GM21447 (cell line): ENCODE measurements at regions not wholly inside any gene's neighbourhood (a gene's known extent, or its start where the extent isn't known, plus 50 kb on each side); places are given as distances from the start of the nearest gene placed in this dataset.

ENCODE experiments used
- ATAC-seq: cut with Tn5 transposase; IDR thresholded peaks from one replicate; pipeline ENCODE4 v1.9.1; 2021; ENCODE audit not compliant: unreplicated experiment

DNA sequence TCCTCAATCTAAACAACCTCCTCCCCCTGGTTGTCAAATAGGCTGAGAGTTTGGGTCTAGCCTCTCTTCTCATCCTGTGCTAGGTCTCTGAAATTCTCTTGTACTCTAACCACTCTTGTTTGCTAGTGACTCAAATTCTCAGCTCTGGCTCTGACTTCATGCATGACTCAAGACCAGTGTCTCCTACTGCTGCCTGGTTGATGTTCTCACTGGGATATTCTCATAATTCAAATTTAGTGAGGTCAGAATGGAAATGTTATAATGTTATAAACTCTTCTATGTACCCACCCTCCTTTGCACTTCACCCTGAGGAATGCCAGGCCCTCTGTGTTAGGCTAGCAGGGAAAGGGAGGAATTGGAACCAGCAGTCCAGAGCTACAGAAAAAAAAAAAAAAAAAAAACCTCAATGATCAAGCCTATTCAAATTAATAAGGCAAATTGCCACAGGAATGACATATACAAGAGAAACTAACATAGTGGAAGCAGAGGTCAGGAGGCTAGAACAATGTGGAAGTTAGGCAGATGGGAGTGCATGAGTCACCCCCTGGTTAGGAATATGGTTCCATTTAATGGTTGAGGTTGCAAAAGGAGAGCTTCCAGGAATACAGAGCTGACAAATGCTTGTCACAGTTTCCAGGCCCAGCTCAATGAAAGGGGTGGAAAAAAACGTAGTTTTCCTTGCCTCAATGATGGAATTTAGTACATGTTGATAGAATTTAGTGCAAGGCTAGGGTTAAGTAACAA, 459.5 kb downstream of the RMST start:
- no peak for ATAC-seq

DNA sequence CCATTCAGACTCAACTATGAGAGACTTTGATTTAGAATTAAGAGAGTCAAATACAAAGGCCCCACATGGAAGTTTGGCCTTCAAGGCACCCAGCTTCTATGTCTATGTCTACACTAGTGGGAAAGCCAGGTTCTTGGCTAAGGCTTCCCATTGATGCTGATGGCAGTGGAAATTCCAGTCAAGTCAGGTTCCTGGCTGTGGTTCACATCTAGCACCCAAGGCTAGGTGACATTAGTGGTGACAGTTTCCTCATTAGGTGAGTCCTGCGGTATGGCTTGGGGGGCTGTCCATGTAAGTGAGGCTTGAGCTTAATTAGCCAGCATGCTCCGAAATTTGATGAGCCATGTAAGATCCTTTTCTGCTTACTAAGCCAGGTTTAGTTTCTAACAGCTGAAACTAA, 460.9 kb downstream of the RMST start:
- no peak for ATAC-seq

DNA sequence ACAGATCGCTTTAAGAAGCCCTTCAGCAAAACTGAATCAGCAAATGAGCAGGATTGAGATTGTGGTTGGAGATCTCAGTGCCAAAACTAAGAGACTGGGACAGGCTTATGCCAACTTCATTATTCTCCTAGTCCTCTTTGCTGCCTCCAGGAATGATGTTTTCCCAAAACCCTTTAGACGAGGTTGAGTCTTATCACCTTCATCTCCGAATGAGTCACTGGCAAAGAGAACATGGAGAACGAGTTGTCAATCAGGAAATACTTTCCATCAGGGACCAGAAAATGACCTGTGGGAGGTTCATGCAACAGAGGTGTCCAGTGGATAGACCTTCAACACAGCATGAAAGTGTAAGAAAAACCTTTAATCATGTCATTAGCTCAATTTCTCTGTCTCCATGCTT, 461.5 kb downstream of the RMST start:
- ATAC-seq: no peak

DNA sequence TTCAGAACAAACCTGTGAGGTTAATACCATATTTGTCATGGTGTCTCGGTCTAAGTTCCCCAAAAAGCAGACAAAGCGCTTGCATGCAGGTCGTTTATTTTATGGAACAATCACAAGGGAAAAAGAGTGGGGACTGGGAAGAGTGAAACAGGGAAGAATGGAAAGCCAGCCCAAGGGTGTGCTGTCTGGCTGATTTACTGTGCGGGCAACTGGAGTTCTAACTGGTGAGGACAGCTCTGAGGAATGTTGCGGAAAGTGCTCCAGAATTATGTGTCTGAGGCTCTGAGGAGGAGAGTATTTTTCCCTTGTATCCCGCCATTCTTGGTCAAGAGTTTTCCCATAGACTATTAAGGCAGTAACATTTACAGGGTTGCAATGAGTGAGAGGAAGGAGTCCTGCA, 465.4 kb downstream of the RMST start:
- no peak for ATAC-seq

DNA sequence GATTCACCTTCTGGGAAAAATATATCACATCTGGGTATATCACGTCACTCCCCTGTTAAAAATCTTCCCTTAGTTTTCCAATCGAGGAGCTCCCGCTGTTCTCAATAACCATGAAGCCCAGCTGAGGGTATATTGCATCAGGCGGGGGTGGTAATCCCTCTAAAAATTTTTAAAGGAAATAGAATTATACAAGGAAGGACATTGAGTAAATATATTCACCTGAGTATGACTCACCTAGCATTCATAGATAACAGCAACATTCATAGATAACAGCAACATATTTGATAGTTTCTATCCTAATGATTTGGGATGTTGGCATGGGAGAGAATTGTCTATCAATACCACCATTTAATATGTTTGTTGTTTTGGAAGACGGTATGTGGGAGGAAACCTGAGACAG, 473.6 kb downstream of the RMST start:
- ATAC-seq: no peak

DNA sequence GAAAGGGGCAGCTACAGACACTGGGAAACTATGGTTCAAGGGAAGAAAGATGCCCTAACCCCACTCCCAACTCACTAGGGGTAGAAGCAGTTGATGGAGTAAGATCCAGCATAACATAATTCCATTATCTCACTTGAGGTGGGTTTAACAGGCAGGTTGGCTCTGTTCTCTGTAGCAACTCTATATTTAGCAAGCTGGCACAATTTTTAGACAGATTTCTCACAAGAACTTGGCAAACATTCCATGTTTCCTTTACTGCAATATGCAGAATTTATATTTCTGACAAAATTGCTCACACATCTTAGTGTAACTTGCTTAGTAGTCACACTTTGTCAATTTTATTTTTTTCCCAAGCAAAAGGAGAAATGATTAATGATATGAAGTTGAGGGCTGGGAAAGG, 475.4 kb downstream of the RMST start:
- no peak for ATAC-seq

DNA sequence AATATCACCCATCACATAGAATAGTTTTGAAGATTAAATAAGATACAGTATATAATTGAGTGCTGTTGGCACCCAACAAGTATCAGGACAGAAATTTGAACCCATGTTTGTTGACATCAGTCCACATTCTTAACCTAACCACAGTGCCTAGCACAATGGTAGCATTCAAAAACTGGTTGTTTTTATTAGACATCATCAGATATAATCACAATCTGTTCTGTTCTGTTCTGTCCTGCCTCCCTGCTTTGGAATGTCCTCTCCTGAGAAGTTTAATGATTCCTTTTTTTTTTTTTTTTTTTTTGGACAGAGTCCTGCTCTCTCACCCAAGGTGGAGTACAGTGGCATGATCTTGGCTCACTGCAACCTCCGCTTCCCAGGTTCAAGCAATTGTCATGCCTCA, 476.6 kb downstream of the RMST start:
- ATAC-seq: no peak

DNA sequence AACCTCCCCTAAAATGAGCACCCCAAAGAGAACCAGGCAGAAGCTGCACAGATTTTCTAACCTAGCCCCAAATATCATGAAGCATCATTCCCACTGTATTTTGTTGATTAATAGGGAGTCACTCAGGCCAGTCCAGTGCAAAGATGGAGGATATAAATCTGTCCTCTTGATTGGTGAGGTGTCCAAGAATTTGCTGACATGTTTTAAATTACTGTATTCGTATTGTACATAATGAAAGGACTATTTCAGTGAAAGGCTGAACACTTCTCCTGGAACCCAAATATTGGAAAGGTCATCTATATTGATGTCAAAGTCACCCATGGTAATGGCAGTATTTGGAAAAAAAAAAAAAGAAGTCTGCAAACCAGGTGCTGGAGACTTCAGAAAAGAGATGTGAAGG, 477.5 kb downstream of the RMST start:
- ATAC-seq: no peak

DNA sequence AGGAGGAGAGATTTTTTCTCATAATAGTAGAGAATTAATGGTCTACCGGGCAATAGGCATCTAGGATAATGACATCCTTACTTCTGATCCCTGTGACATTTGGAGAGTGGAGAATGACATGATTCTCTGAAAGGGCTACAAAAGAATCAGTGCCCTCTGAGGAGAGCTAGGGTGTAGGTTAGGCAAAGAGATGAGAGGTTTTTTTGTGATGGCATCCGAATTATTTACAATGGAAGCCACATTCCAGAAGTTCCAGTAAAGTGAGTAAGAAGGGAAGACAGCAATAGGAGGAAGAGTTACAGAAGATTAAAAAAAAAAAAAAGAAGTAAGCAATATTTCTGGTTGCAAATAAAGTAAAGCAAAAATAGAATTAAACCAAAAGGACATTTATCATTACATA, 478.0 kb downstream of the RMST start:
- no peak for ATAC-seq

DNA sequence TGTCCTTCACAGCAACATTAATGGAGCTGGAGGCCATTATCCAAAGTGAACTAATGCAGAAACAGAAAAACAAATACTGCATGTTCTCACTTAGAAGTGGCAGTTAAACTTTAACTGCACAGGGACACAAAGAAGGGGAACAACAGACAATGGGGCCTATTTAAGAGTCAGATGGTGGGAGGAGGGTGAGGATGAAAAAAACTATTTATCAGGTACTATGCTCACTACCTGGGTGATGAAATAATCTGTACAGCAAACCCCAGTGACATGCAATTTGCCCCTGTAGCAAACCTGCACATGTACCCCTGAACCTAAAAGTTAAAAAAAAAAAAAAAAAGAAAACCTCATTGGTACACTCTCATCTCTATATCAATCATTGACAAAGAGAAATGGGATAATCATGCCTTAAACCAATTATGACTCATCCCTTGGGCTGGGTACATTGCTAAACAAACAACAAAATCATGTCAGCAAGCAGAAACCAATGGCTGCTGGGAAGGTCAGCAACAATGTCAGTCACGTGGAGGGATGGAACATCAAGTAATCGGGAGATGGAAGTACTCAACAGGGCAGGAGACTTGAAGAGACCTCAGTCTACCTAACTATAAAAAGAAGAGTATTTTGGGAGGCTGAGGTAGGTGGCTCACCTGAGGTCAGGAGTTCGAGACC, 479.2 kb downstream of the RMST start:
- no peak for ATAC-seq

DNA sequence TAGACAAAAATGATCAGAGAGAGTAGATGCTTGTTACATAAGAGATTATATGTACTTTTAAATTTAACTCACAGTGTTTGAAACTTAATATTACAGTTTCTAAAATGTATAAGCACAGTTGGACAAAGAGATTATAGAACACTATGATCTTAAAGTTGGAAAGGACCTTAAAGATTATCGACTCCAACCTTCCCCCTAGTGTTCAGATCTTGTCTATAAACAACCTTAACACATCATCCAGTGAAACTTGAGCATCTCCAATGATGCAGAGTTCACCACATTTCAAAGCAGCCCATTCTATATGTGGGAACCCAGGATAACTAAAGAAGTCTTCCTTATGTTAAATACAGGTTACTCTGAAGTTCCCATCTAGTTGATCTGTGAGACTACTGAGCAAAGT, 480.8 kb downstream of the RMST start:
- no peak for ATAC-seq

DNA sequence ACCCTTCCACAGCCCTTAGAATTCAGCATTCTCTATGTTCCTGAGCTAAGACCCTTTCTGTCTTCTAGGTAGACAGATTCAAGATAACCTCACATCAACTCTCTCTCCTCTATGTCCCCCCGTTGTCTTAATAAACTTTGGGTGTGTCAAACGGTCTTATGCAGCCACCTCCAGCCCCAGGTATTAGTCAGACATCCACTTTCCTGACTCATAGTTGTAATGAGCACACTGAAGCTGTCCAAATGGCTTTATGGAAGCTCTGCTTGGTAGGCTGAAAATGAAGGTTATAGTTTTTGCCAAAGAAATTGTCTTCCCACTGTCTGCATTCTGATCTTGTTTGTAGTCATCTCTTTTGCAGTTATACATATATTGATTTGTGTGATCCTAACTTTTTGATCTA, 482.0 kb downstream of the RMST start:
- no peak for ATAC-seq

DNA sequence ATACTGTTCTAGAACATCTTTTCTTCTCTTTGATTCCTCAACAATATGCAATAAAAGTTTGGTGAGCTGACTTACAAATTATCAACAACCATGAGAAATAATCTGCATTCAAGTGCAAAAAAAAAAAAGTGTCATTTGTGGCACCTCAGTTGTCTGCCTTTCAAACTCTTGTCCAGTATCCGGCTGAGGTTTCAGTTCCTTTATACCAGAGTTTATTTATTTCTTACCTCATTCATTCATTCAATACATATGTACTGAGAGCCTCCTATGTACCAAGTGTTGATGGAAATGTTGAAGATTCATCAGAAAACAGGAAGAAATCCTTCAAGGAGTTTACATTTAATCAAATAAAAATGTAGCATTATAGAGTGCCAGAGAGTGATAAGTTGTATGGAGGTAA, 484.1 kb downstream of the RMST start:
- ATAC-seq: no peak

DNA sequence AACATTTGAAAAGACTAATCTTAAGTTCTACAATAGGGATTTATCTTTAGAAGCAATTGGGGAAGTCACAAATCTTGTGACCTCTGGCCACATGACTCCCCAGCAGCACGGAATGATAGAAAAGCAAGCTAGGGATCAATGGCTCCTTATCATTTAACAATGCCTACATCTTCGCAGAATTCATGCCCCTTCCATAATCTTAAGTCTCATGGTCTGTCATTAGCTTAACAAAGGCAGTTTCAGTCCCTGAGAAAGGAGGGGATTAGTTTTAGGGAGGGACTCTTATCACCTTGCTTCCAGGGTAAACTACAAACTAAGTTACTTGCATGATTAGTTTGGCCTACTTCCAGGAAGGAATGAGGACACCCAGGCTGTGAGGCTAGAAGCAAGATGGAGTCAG, 486.0 kb downstream of the RMST start:
- no peak for ATAC-seq

DNA sequence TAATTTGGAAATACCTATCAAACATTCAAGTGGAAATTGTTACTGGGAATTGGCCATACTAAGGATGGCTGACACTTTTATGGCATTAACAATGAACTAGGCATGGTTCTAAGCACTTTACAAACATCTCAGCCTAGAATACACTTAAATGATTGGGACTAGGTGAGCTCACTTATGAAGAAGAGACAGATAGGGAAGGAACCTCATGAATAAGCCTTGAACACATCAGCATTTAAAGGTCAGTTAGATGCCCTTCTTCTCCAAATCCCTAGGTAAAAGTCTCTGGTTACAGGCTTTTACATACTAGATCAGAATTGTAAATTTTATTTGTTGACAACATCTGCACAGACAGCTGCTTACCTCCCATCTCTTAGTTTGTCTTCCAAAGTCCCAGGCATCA, 488.6 kb downstream of the RMST start:
- no peak for ATAC-seq

DNA sequence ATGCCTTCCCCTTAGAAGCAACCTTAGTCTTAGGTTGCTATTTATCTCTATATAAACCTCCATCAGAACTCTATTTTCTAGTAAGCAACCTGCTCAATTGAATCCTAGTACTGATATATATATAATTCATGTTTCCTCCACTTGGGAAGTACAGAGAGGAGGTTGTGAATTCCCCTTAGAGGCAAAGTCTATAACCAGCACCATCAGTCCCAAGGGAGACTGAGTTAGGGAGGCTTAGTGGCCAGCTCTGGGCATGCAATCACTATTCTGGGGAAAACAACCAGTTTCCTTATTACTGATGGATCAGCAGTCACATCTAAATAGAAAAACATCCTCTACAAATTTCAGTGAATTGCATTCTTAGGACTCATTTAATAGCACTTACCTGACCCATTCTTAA, 489.1 kb downstream of the RMST start:
- ATAC-seq: no peak

DNA sequence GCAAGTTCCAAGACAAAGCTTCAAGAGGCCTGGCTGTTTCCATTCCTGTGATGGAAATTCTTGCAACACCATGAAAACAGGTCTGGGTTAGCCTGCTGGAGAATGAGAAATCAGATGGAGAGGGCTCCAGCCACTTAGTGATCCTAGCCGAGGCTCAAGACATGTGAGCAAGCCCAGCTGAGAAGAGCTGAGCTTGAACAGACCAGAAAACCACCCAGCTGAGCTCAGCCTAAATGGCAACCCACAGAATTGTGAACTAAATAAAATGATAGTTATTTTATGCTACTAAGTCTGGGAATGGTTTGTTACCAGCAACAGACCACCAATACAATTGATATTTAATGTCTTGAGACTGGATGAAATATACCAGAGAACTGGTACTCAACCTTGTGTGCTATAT, 494.5 kb downstream of the RMST start:
- no peak for ATAC-seq

DNA sequence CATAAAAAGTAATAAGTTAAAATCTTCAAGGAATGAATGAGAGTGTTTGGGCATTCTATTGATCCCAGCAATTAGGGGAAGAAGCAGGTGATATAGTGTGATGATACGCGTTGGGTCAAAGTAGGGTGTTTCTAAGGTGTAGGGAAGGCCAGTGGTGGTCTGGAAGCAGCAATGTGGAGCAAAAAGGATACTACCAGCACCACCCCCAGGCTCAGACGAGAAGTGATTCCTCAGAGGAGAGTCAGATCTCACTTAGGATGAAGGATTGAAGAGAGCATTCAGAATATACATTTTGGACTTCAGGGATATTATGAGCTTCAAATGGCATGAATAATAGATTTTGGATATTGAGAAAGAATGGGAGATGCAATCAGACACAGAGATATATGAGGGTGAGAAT, 497.6 kb downstream of the RMST start:
- ATAC-seq: no peak

DNA sequence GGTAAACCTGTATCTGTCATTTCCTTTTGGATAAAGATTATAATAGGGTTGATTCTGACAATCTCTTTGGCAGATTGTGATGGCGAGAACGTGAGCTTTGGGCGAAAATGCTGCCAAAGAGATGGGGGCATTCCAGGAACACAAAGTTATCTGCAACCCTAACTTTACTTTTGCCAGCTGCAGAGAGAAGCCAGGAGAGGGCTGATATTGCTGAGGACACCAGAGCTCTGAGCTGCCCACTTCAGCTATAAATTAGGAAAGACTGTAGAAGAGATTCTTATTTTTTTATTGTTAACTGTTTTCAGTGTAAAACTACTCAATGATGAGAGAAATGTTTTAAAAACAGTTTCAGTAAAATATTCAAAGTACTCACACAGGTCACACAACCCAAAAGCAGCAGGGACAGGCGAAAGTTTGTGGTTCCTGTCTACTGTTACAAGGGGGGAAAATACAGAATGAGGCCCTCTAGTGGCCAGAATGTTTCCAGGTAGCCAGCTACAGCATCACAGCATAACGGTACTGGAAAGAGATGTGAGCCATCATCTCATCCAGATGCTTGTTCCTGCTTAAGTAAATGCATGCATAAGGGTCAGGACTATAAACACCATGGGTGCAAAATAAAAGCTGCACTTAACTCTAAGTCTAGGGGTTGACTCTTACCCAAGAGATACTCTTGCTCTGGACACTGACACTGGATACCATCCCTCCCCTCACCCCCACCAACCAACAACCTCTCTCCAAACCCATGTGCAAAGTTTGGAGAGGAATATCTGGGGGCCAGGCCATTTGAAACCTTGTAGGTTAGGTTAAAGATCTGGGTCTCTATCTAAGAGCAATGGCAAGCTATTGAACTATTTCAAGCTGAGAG, 498.4 kb downstream of the RMST start:
- ATAC-seq: peak; percentile 93

DNA sequence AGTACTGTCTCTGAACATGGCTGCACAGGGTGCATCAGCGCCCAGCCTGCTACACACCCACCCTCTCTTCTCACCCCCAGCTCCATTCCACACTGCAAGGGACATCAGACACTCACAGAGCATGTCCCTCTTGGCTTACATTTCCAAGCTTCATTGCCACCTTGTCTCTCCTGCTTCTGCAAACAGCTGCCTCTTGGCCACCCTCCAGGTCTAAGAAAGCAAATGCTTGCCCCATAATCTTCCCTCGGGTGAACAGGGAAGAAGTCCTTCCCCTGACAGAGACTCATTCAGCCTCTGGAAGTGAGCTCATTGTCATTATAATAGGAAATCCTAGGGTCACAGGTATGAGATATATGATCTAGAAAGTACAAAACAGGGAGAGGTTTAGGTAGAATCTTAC, 505.2 kb downstream of the RMST start:
- no peak for ATAC-seq

DNA sequence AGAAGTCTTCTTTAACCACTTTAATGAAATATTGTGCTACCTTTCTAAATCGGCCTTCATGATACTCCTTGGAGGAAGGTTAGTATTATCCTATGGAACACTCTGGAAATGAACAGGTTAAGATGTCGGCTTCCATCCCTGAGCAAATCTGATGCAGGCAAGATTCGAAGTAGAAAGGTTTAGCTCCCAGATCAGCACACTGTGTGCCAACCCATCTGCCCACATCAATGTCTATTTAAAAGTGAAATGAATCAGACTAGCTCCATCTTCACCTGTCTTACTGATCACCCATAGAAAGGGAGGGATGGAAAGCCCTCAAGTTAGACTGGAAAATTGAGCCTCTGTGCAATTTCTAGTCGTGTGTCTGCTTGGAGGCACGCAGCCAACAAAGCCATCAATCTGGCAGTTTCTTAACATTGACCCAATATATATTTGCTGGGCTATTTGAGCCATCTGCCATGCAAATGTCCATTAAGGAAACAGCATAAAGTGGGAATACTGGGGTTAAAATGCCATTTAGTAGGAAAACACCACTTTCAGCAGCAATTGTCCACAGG, 506.1 kb downstream of the RMST start:
- ATAC-seq: no peak
